NB4 (cell line): ENCODE measurements at regions not wholly inside any gene's neighbourhood (a gene's known extent, or its start where the extent isn't known, plus 50 kb on each side); places are given as distances from the start of the nearest gene placed in this dataset.
A peak's percentile ranks its signal among the peaks of the same experiment; 100 is the strongest.

ENCODE experiments used
- DNase-seq: peaks from one replicate; pipeline ENCODE4 v3.0.0; 2010; ENCODE audit warnings: low read depth
- H3K4me3 ChIP-seq: one replicate; pipeline ENCODE4 v1.5.1; 2011; ENCODE audit warnings: mild to moderate bottlenecking, low read depth, low read length, moderate library complexity
- MYC ChIP-seq: IDR thresholded peaks from 2 replicates; pipeline ENCODE4 v1.6.1; 2011; ENCODE audit warnings: low read depth, low read length
- POLR2A ChIP-seq: IDR thresholded peaks from 2 replicates; pipeline ENCODE4 v1.6.1; 2011; ENCODE audit warnings: mild to moderate bottlenecking; ENCODE audit not compliant: insufficient read length; ENCODE audit errors: extremely low read depth
- TF ChIP-seq, protein P1 (sequence below): IDR thresholded peaks from one replicate; pipeline ENCODE4 v1.5.1; 2012; ENCODE audit warnings: low read depth, low read length
- TF ChIP-seq, protein P2 (sequence below): IDR thresholded peaks from 2 replicates; pipeline ENCODE4 v1.6.1; 2011; ENCODE audit warnings: low read depth, low read length

DNA sequence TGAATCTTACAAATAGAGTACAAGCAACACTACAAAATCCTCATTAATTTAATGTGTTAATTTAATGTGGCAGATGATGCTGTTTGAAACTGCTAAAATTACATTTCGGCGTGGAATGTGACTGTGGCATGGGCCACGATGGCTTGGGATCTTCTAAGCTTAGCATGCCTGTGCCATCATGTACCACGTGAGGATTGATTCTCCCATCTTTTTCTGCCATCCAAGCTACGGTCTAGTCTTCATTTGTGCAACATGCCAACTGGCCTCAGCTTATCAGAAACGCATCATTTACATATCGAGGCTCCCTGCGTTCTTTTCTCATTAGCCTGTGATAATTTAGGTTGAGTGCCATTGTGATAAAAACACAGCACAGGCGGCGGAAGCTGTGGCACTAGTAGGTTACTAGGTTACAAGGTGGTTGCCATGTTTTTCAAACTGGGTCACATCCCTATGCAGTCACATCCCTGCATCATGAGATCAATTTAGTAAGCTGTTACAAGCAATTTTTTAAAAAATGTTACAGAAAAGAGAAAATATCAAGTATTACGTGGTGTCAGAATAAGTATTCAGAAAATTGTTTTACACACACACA lies 189.9 kb upstream of the RBPJ start:
- TF ChIP-seq, protein P1, sequence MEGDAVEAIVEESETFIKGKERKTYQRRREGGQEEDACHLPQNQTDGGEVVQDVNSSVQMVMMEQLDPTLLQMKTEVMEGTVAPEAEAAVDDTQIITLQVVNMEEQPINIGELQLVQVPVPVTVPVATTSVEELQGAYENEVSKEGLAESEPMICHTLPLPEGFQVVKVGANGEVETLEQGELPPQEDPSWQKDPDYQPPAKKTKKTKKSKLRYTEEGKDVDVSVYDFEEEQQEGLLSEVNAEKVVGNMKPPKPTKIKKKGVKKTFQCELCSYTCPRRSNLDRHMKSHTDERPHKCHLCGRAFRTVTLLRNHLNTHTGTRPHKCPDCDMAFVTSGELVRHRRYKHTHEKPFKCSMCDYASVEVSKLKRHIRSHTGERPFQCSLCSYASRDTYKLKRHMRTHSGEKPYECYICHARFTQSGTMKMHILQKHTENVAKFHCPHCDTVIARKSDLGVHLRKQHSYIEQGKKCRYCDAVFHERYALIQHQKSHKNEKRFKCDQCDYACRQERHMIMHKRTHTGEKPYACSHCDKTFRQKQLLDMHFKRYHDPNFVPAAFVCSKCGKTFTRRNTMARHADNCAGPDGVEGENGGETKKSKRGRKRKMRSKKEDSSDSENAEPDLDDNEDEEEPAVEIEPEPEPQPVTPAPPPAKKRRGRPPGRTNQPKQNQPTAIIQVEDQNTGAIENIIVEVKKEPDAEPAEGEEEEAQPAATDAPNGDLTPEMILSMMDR: no peak
- TF ChIP-seq, protein P2, sequence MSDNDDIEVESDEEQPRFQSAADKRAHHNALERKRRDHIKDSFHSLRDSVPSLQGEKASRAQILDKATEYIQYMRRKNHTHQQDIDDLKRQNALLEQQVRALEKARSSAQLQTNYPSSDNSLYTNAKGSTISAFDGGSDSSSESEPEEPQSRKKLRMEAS: no peak
- TF ChIP-seq POLR2A (no peak), MYC (no peak)
- H3K4me3 ChIP-seq: no peak overlapping the region
- no peak for DNase-seq

GRCh38 chr4:26131711-26132110 lies 189.1 kb upstream of the RBPJ start:
- no peak for DNase-seq
- TF ChIP-seq, protein P1: no peak
- TF ChIP-seq, protein P2: no peak
- TF ChIP-seq POLR2A (no peak), MYC (no peak)
- no peak overlapping the region for H3K4me3 ChIP-seq

- H3K4me3 ChIP-seq: no peak overlapping the region
- DNase-seq: no peak
- TF ChIP-seq POLR2A (no peak), MYC (no peak)
- TF ChIP-seq, protein P2: no peak
- TF ChIP-seq, protein P1: no peak
Observed at GRCh38 chr4:26132858-26133257, 188.0 kb upstream of the RBPJ start.

- DNase-seq: no peak
- TF ChIP-seq MYC (no peak), POLR2A (no peak)
- TF ChIP-seq, protein P2: no peak
- TF ChIP-seq, protein P1: no peak
- no peak overlapping the region for H3K4me3 ChIP-seq
Observed at GRCh38 chr4:26133840-26134239, 187.0 kb upstream of the RBPJ start.

GRCh38 chr4:26135331-26135730 lies 185.5 kb upstream of the RBPJ start:
- no peak overlapping the region for H3K4me3 ChIP-seq
- TF ChIP-seq, protein P2: no peak
- TF ChIP-seq, protein P1: no peak
- TF ChIP-seq MYC: no peak
- TF ChIP-seq POLR2A: no peak
- DNase-seq: peak; percentile 28
